Glutamatergic neuron (in vitro differentiated cells): ENCODE measurements at regions not wholly inside any gene's neighbourhood (a gene's known extent, or its start where the extent isn't known, plus 50 kb on each side); places are given as distances from the start of the nearest gene placed in this dataset.

Experiments
- DNase-seq: peaks from one replicate; pipeline ENCODE4 v3.0.0; 2022
- H3K27ac Mint-ChIP-seq: one replicate; pipeline ENCODE4 v1.8.0; 2020; ENCODE audit warnings: mild to moderate bottlenecking, mixed read lengths, inconsistent platforms; ENCODE audit not compliant: unreplicated experiment
- H3K27me3 Mint-ChIP-seq: one replicate; pipeline ENCODE4 v1.8.0; 2020; ENCODE audit warnings: mild to moderate bottlenecking, moderate library complexity, mixed read lengths, inconsistent platforms; ENCODE audit not compliant: unreplicated experiment
- H3K36me3 Mint-ChIP-seq: one replicate; pipeline ENCODE4 v1.8.0; 2020; ENCODE audit warnings: mild to moderate bottlenecking, mixed read lengths, inconsistent platforms; ENCODE audit not compliant: unreplicated experiment
- H3K4me1 Mint-ChIP-seq: one replicate; pipeline ENCODE4 v1.8.0; 2020; ENCODE audit warnings: mild to moderate bottlenecking, low read depth, mixed read lengths, inconsistent platforms; ENCODE audit not compliant: unreplicated experiment
- H3K4me3 Mint-ChIP-seq: one replicate; pipeline ENCODE4 v1.8.0; 2020; ENCODE audit warnings: mild to moderate bottlenecking, mixed read lengths, inconsistent platforms; ENCODE audit not compliant: unreplicated experiment
- H3K9me3 Mint-ChIP-seq: one replicate; pipeline ENCODE4 v1.8.0; 2020; ENCODE audit warnings: mild to moderate bottlenecking, moderate library complexity, mixed read lengths, inconsistent platforms; ENCODE audit not compliant: unreplicated experiment
- CTCF ChIP-seq: fragments of 200-600 bp; sonication (generic); IDR thresholded peaks from one replicate; pipeline ENCODE4 v1.5.0; 2021; ENCODE audit not compliant: partially characterized antibody, unreplicated experiment

- no peak for DNase-seq
- H3K9me3 Mint-ChIP-seq = peaks cover 2% of the 10 kb centered on the region
- peak overlapping the region; percentile 90 for H3K27ac Mint-ChIP-seq
- no peaks in the 10 kb centered on the region for H3K27me3 Mint-ChIP-seq
- H3K4me1 Mint-ChIP-seq = peaks cover 51% of the 10 kb centered on the region
- H3K36me3 Mint-ChIP-seq = no peaks in the 10 kb centered on the region
- H3K4me3 Mint-ChIP-seq = peak overlapping the region; percentile 41
- no peak for TF ChIP-seq CTCF
These were observed 413.4 kb downstream of the BCAT1 start for GRCh38 chr12:24535334-24536069.

- H3K36me3 Mint-ChIP-seq = no peaks in the 10 kb centered on the region
- peak; percentile 73 for DNase-seq
- H3K27me3 Mint-ChIP-seq = no peaks in the 10 kb centered on the region
- TF ChIP-seq CTCF = no peak
- peaks cover 2% of the 10 kb centered on the region for H3K9me3 Mint-ChIP-seq
- H3K27ac Mint-ChIP-seq = peak overlapping the region; percentile 92
- peak overlapping the region; percentile 79 for H3K4me3 Mint-ChIP-seq
- peaks cover 51% of the 10 kb centered on the region for H3K4me1 Mint-ChIP-seq
These were observed 414.3 kb downstream of the BCAT1 start for GRCh38 chr12:24534622-24535021.

GRCh38 chr12:24533716-24534352 is 415.1 kb downstream of the BCAT1 start:
- Mint-ChIP-seq H3K4me3 (peak overlapping the region; percentile 79), H3K9me3 (peaks cover 2% of the 10 kb centered on the region), H3K27ac (peak overlapping the region; percentile 90), H3K36me3 (no peaks in the 10 kb centered on the region), H3K27me3 (no peaks in the 10 kb centered on the region), H3K4me1 (peaks cover 51% of the 10 kb centered on the region)
- DNase-seq = no peak
- TF ChIP-seq CTCF = no peak

- no peak for DNase-seq
- TF ChIP-seq CTCF = no peak
- Mint-ChIP-seq H3K27ac (no peak overlapping the region), H3K4me3 (no peak overlapping the region), H3K27me3 (no peaks in the 10 kb centered on the region), H3K4me1 (peaks cover 31% of the 10 kb centered on the region), H3K36me3 (no peaks in the 10 kb centered on the region), H3K9me3 (peaks cover 2% of the 10 kb centered on the region)
These were observed 418.2 kb downstream of the BCAT1 start for GRCh38 chr12:24530689-24531088.

GRCh38 chr12:24527102-24527501 is 421.8 kb downstream of the BCAT1 start:
- H3K9me3 Mint-ChIP-seq = no peaks in the 10 kb centered on the region
- TF ChIP-seq CTCF = no peak
- H3K27ac Mint-ChIP-seq = no peak overlapping the region
- no peak overlapping the region for H3K4me3 Mint-ChIP-seq
- peaks cover 15% of the 10 kb centered on the region for H3K36me3 Mint-ChIP-seq
- DNase-seq = no peak
- no peaks in the 10 kb centered on the region for H3K27me3 Mint-ChIP-seq
- H3K4me1 Mint-ChIP-seq = peaks cover 1% of the 10 kb centered on the region
